GM23338 (cell line): ENCODE measurements at regions not wholly inside any gene's neighbourhood (a gene's known extent, or its start where the extent isn't known, plus 50 kb on each side); places are given as distances from the start of the nearest gene placed in this dataset.

ENCODE experiments used
- ATAC-seq: fragments of 200-7000 bp; cut with Tn5 transposase; 3 replicates; pipeline ENCODE4 v1.9.1; 2020
- DNase-seq: peaks from one replicate; pipeline ENCODE4 v3.0.0-alpha.2; 2015; ENCODE audit warnings: low spot score
- H2AFZ ChIP-seq: fragments of 200-600 bp; sonication (generic); 2 replicates; pipeline ENCODE4 v1.8.0; 2016; ENCODE audit warnings: antibody characterized with exemption, mild to moderate bottlenecking, moderate library complexity
- H3F3A ChIP-seq: fragments of 200-600 bp; sonication (generic); replicated peaks from 2 replicates; pipeline ENCODE4 v1.8.0; 2017; ENCODE audit warnings: antibody characterized with exemption, mixed run types, low read depth
- H3K27ac ChIP-seq: fragments of 200-600 bp; sonication (generic); 2 replicates; pipeline ENCODE4 v1.6.1; 2016; ENCODE audit warnings: low read depth
- H3K27me3 ChIP-seq: fragments of 200-600 bp; sonication (generic); 2 replicates; pipeline ENCODE4 v1.8.0; 2016; ENCODE audit warnings: mild to moderate bottlenecking, mixed run types, moderate library complexity; ENCODE audit not compliant: insufficient read depth
- H3K36me3 ChIP-seq: fragments of 200-600 bp; sonication (generic); 2 replicates; pipeline ENCODE4 v1.8.0; 2016; ENCODE audit warnings: mild to moderate bottlenecking; ENCODE audit not compliant: insufficient read depth
- H3K4me1 ChIP-seq: fragments of 200-600 bp; sonication (generic); 2 replicates; pipeline ENCODE4 v1.8.0; 2016; ENCODE audit warnings: mild to moderate bottlenecking, moderate library complexity; ENCODE audit not compliant: insufficient read depth
- H3K4me2 ChIP-seq: fragments of 200-600 bp; sonication (generic); 2 replicates; pipeline ENCODE4 v1.7.1; 2017; ENCODE audit warnings: mixed run types
- H3K4me3 ChIP-seq: fragments of 200-600 bp; sonication (generic); 2 replicates; pipeline ENCODE4 v1.6.1; 2016; ENCODE audit warnings: mixed run types
- H3K79me2 ChIP-seq: fragments of 200-600 bp; sonication (generic); replicated peaks from 2 replicates; pipeline ENCODE4 v1.8.0; 2017; ENCODE audit warnings: mild to moderate bottlenecking; ENCODE audit not compliant: insufficient read depth
- H3K9me2 ChIP-seq: fragments of 200-600 bp; sonication (generic); 2 replicates; pipeline ENCODE4 v1.8.0; 2017; ENCODE audit not compliant: insufficient read depth
- H4K20me1 ChIP-seq: fragments of 200-600 bp; sonication (generic); replicated peaks from 2 replicates; pipeline ENCODE4 v1.8.0; 2017; ENCODE audit warnings: mild to moderate bottlenecking; ENCODE audit not compliant: insufficient read depth
- H3K27ac Mint-ChIP-seq: 2 replicates; pipeline ENCODE4 v1.8.0; 2020; ENCODE audit warnings: inconsistent platforms, mild to moderate bottlenecking, moderate library complexity, mixed read lengths
- H3K27me3 Mint-ChIP-seq: 3 replicates; pipeline ENCODE4 v1.8.0; 2022; ENCODE audit warnings: low read depth, mild to moderate bottlenecking, moderate library complexity, mixed read lengths, inconsistent platforms; ENCODE audit not compliant: insufficient read depth, poor library complexity
- H3K36me3 Mint-ChIP-seq: 3 replicates; pipeline ENCODE4 v1.8.0; 2021; ENCODE audit warnings: low read depth, mild to moderate bottlenecking, inconsistent platforms, moderate library complexity, mixed read lengths
- H3K4me1 Mint-ChIP-seq: 3 replicates; pipeline ENCODE4 v1.8.0; 2020; ENCODE audit warnings: mild to moderate bottlenecking, inconsistent platforms, mixed read lengths
- H3K4me3 Mint-ChIP-seq: 3 replicates; pipeline ENCODE4 v1.8.0; 2021; ENCODE audit warnings: moderate library complexity, mild to moderate bottlenecking, inconsistent platforms, mixed read lengths
- H3K9me3 Mint-ChIP-seq: 3 replicates; pipeline ENCODE4 v1.8.0; 2020; ENCODE audit warnings: moderate library complexity, mild to moderate bottlenecking, inconsistent platforms, mixed read lengths
- CREB1 ChIP-seq: fragments of 250-450 bp; sonication (Bioruptor Pico); IDR thresholded peaks from 2 replicates; pipeline ENCODE4 v1.5.0; 2020; ENCODE audit warnings: low read depth, mild to moderate bottlenecking, moderate library complexity
- CTCF ChIP-seq, 2 experiments: fragments of 200-600 bp in 1 of 2; sonication (generic) in 1 of 2; conservative IDR thresholded peaks; 2 replicates each; pipeline versions ENCODE4 v1.5.1 to v1.6.1; 2016 to 2017; ENCODE audit warnings: antibody characterized with exemption in 2 of 2, low read depth in 2 of 2, mild to moderate bottlenecking in 2 of 2, moderate library complexity in 1 of 2
- ETS1 ChIP-seq: IDR thresholded peaks from 2 replicates; pipeline ENCODE4 v1.6.1; 2016; ENCODE audit warnings: antibody characterized with exemption
- EZH2 ChIP-seq: fragments of 200-600 bp; sonication (generic); IDR thresholded peaks from one replicate; pipeline ENCODE4 v1.8.0; 2017; ENCODE audit warnings: antibody characterized with exemption, mild to moderate bottlenecking, low read depth; ENCODE audit not compliant: unreplicated experiment
- EZH2phosphoT487 ChIP-seq: fragments of 200-600 bp; sonication (generic); IDR thresholded peaks from one replicate; pipeline ENCODE4 v1.8.1; 2018; ENCODE audit warnings: antibody characterized with exemption; ENCODE audit not compliant: unreplicated experiment
- JUNB ChIP-seq: IDR thresholded peaks from one replicate; pipeline ENCODE4 v1.6.1; 2016; ENCODE audit warnings: antibody characterized with exemption; ENCODE audit not compliant: unreplicated experiment
- NANOG ChIP-seq: IDR thresholded peaks from 2 replicates; pipeline ENCODE4 v1.6.1; 2016; ENCODE audit warnings: antibody characterized with exemption, borderline replicate concordance
- POLR2AphosphoS5 ChIP-seq: IDR thresholded peaks from 2 replicates; pipeline ENCODE4 v1.6.1; 2016; ENCODE audit warnings: antibody characterized with exemption, low read depth
- REST ChIP-seq: IDR thresholded peaks from one replicate; pipeline ENCODE4 v1.6.1; 2018; ENCODE audit warnings: antibody characterized with exemption; ENCODE audit not compliant: unreplicated experiment
- STAT1 ChIP-seq: IDR thresholded peaks from one replicate; pipeline ENCODE4 v1.6.1; 2016; ENCODE audit warnings: antibody characterized with exemption; ENCODE audit not compliant: unreplicated experiment
- ZNF114 ChIP-seq: fragments of 250-450 bp; sonication (Bioruptor Pico); IDR thresholded peaks from 2 replicates; pipeline ENCODE4 v1.5.0; 2020; ENCODE audit warnings: mild to moderate bottlenecking, moderate library complexity
- ZNF331 ChIP-seq: fragments of 250-450 bp; sonication (Bioruptor Pico); IDR thresholded peaks from 2 replicates; pipeline ENCODE4 v1.5.0; 2020; ENCODE audit warnings: low read depth, mild to moderate bottlenecking, moderate library complexity

- Histone ChIP-seq H4K20me1 (no peaks in the 10 kb centered on the region), H3K79me2 (no peaks in the 10 kb centered on the region), H3K4me1 (no peaks in the 10 kb centered on the region), H3K4me3 (no peak overlapping the region), H3K27ac (no peak overlapping the region), H2AFZ (no peak overlapping the region), H3K4me2 (no peak overlapping the region), H3F3A (no peaks in the 10 kb centered on the region), H3K27me3 (no peaks in the 10 kb centered on the region), H3K36me3 (no peaks in the 10 kb centered on the region), H3K9me2 (no peaks in the 10 kb centered on the region)
- Mint-ChIP-seq H3K9me3 (no peaks in the 10 kb centered on the region), H3K27me3 (no peaks in the 10 kb centered on the region), H3K27ac (no peak overlapping the region), H3K4me3 (no peak overlapping the region), H3K4me1 (no peaks in the 10 kb centered on the region), H3K36me3 (no peaks in the 10 kb centered on the region)
- ATAC-seq (no peak), DNase-seq (no peak)
- TF ChIP-seq ZNF331, result no peak
- no peak for TF ChIP-seq STAT1
- no peak for TF ChIP-seq POLR2AphosphoS5
- no peak for TF ChIP-seq ETS1
- TF ChIP-seq NANOG, result no peak
- no peak for TF ChIP-seq EZH2phosphoT487
- TF ChIP-seq CTCF (conservative IDR thresholded peaks at IDR 0.05; ENCODE audit: low read depth in 2 of 2), result no peak
- TF ChIP-seq CREB1 (CRISPR knock-in tag), result no peak
- no peak for TF ChIP-seq ZNF114
- TF ChIP-seq REST, result no peak
These were observed 185.4 kb downstream of the LYPLAL1 start for GRCh38 chr1:219359126-219359525.

- ATAC-seq (no peak), DNase-seq (no peak)
- H3K4me2 ChIP-seq, result no peak overlapping the region
- no peak overlapping the region for H3K4me3 ChIP-seq
- no peaks in the 10 kb centered on the region for H3K9me2 ChIP-seq
- Mint-ChIP-seq H3K4me3 (no peak overlapping the region), H3K4me1 (no peaks in the 10 kb centered on the region), H3K27me3 (no peaks in the 10 kb centered on the region), H3K27ac (peak overlapping the region; percentile 28; the same call in 1 of the 2 replicates), H3K36me3 (no peaks in the 10 kb centered on the region), H3K9me3 (no peaks in the 10 kb centered on the region)
- no peaks in the 10 kb centered on the region for H3K27me3 ChIP-seq
- H3K27ac ChIP-seq, result no peak overlapping the region
- H4K20me1 ChIP-seq, result no peaks in the 10 kb centered on the region
- no peaks in the 10 kb centered on the region for H3K36me3 ChIP-seq
- no peaks in the 10 kb centered on the region for H3F3A ChIP-seq
- no peak overlapping the region for H2AFZ ChIP-seq
- H3K4me1 ChIP-seq, result no peaks in the 10 kb centered on the region
- no peaks in the 10 kb centered on the region for H3K79me2 ChIP-seq
- TF ChIP-seq EZH2 (no peak), CREB1 (CRISPR knock-in tag) (no peak), REST (no peak), POLR2AphosphoS5 (no peak), ZNF114 (no peak), NANOG (no peak), STAT1 (no peak), ZNF331 (no peak), JUNB (no peak), ETS1 (no peak)
These were observed 184.4 kb downstream of the LYPLAL1 start for GRCh38 chr1:219358080-219358479.
